ENCODE measurements at regions not wholly inside any gene's neighbourhood (a gene's known extent, or its start where the extent isn't known, plus 50 kb on each side); places are given as distances from the start of the nearest gene placed in this dataset.

- Mint-ChIP-seq H3K27ac (no peak overlapping the region), H3K27me3 (ENCODE audit: insufficient read depth, low read depth, poor library complexity) (no peaks in the 10 kb centered on the region), H3K4me1 (peaks cover 8% of the 10 kb centered on the region), H3K4me3 (no peak overlapping the region), H3K36me3 (ENCODE audit: low read depth) (no peaks in the 10 kb centered on the region), H3K9me3 (no peaks in the 10 kb centered on the region; the same call in 2 of the 3 replicates)
- Histone ChIP-seq H3K36me3 (ENCODE audit: insufficient read depth) (no peaks in the 10 kb centered on the region), H2AFZ (no peak overlapping the region), H3K79me2 (replicated peaks; ENCODE audit: insufficient read depth) (no peaks in the 10 kb centered on the region), H3K4me2 (no peak overlapping the region), H3K27me3 (ENCODE audit: insufficient read depth) (no peaks in the 10 kb centered on the region), H3K4me1 (ENCODE audit: insufficient read depth) (peaks cover 4% of the 10 kb centered on the region; the same call in 1 of the 2 replicates), H4K20me1 (replicated peaks; ENCODE audit: insufficient read depth) (no peaks in the 10 kb centered on the region), H3F3A (replicated peaks; ENCODE audit: low read depth) (no peaks in the 10 kb centered on the region), H3K4me3 (no peak overlapping the region), H3K27ac (ENCODE audit: low read depth) (no peak overlapping the region), H3K9me2 (ENCODE audit: insufficient read depth) (0 out of 2 replicates have a peak, but pooled peaks cover 11% of the 10 kb centered on the region)
- DNase-seq (ENCODE audit: low spot score), result no peak
- ATAC-seq, result no peak
- TF ChIP-seq POLR2AphosphoS5 (IDR thresholded peaks at IDR 0.05; ENCODE audit: low read depth) (no peak), JUNB (IDR thresholded peaks at IDR 0.05; ENCODE audit: unreplicated experiment) (no peak), ETS1 (IDR thresholded peaks at IDR 0.05) (no peak), CTCF (conservative IDR thresholded peaks at IDR 0.05; ENCODE audit: low read depth in 2 of 2) (no peak), CREB1 (CRISPR knock-in tag; IDR thresholded peaks at IDR 0.05; ENCODE audit: low read depth) (no peak), EZH2phosphoT487 (IDR thresholded peaks at IDR 0.05; ENCODE audit: unreplicated experiment) (no peak), ZNF331 (CRISPR knock-in tag; IDR thresholded peaks at IDR 0.05; ENCODE audit: low read depth) (no peak), NANOG (IDR thresholded peaks at IDR 0.05; ENCODE audit: borderline replicate concordance) (no peak), EZH2 (IDR thresholded peaks at IDR 0.05; ENCODE audit: low read depth, unreplicated experiment) (no peak), ZNF114 (CRISPR knock-in tag; IDR thresholded peaks at IDR 0.05) (no peak), REST (IDR thresholded peaks at IDR 0.05; ENCODE audit: unreplicated experiment) (no peak), STAT1 (IDR thresholded peaks at IDR 0.05; ENCODE audit: unreplicated experiment) (no peak), ZNF462 (CRISPR knock-in tag; IDR thresholded peaks at IDR 0.05) (no peak)
Observed at GRCh38 chr18:41769265-41769664, 185.8 kb upstream of the PIK3C3 start.

Measured in GM23338 (cell line).